IMR-90 (cell line): ENCODE measurements at regions not wholly inside any gene's neighbourhood (a gene's known extent, or its start where the extent isn't known, plus 50 kb on each side); places are given as distances from the start of the nearest gene placed in this dataset.

ENCODE experiments used
- CEBPB ChIP-seq: IDR thresholded peaks from 2 replicates; pipeline ENCODE4 v1.6.1; 2012; ENCODE audit warnings: low read depth, low read length, improper control_type of control experiment
- CTCF ChIP-seq: conservative IDR thresholded peaks from 2 replicates; pipeline ENCODE4 v1.5.1; 2012; ENCODE audit warnings: mild to moderate bottlenecking, low read depth, low read length, improper control_type of control experiment
- FOS ChIP-seq: fragments of 150-350 bp; IDR thresholded peaks from 2 replicates; pipeline ENCODE4 v1.6.1; 2016; ENCODE audit warnings: low read depth, low read length
- MAFK ChIP-seq: IDR thresholded peaks from 2 replicates; pipeline ENCODE4 v1.6.1; 2012; ENCODE audit warnings: low read depth, low read length, improper control_type of control experiment
- POLR2A ChIP-seq: IDR thresholded peaks from 2 replicates; pipeline ENCODE4 v1.6.1; 2012; ENCODE audit warnings: mild to moderate bottlenecking, low read depth, low read length
- RFX5 ChIP-seq: IDR thresholded peaks from 2 replicates; pipeline ENCODE4 v1.8.0; 2012; ENCODE audit warnings: low read depth, mild to moderate bottlenecking, low read length, moderate library complexity

GRCh38 chr20:55273149-55273548 is 732.2 kb downstream of the CBLN4 start:
- no peak for TF ChIP-seq POLR2A
- no peak for TF ChIP-seq CTCF
- no peak for TF ChIP-seq RFX5
- TF ChIP-seq CEBPB: no peak
- no peak for TF ChIP-seq MAFK
- no peak for TF ChIP-seq FOS
